ENCODE measurements at regions not wholly inside any gene's neighbourhood (a gene's known extent, or its start where the extent isn't known, plus 50 kb on each side); places are given as distances from the start of the nearest gene placed in this dataset.

DNA sequence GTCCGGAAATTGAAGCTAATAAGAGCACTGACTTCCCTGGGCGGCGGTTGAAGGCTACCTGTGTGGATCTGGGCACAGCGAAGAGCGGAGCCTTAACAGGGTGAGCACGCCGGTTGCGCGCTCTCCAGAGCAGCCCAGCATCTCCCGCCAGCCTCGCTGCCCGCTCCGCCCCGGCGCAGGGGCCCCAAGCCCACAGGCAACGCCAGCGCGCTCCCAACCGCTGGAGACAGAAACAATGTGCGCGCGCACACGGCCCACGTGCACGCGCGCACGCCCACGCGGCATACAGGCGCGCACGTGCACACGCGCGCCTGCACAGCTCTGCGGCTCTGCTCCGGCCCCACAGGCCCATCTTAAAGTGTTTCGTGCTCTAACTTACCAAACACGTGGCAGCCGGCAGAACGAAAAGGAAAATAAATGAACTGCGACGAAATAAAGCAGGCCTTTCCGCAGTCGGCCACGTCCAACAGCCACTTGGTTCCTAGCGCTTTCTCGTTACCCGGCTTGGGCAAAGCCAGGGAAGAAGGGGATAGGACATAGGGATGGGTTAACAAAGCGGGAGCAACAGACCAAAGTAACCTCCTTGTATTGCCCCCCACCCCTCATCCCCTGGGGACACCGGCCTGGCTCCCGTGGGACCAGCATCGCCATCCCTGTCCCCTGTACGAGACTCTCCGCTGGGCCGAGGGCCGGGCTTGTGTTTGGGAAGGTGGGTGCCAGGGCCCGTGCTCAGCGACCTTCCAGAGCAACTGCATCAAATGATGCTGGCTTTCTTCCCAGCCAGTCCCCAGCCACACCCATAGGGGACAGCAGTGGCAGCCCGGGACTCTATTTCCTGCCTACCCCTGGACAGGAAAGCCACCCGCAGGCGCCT, 203.7 kb downstream of the ABHD5 start:
- DNase-seq (ENCODE audit: low spot score), result peak; percentile 48

DNA sequence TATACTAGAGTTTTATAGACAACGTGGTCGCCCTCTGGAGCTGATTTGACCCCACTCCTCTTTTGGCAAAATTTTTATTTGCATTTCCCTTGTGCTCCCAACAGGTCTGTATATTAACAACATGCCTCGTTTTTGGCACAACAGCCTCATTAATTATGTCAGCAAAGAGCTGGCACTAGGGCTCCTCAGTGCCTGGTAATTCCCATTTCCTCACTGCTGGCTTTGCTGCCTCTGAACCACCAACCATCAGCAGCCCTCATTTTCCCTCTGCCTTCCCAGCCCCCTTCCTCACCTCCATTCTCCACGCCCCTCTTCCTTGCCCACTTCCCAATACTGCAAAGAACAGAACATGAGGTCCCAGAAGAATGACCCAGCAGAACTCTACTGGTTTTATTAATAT, 204.8 kb downstream of the ABHD5 start:
- DNase-seq (ENCODE audit: low spot score), result no peak

DNA sequence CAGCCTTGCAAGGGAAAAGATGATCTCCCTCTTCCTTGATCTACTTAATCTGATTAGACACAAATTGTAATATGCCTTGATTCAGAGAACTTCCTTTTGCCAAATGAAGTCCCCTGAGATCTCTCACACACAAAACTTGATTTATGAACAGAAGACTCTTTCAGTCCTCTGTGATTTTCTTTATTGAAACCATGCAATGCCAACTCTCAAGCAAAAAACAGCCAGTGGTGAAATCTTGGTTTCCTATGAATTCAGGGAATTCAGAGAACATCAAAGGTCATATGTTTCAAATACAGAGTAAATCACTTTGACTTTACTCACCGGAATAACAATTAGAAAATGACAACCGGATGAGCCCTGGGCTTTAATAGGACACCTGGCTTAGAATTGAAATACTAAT, 211.7 kb downstream of the ABHD5 start:
- no peak for DNase-seq (ENCODE audit: low spot score)

DNA sequence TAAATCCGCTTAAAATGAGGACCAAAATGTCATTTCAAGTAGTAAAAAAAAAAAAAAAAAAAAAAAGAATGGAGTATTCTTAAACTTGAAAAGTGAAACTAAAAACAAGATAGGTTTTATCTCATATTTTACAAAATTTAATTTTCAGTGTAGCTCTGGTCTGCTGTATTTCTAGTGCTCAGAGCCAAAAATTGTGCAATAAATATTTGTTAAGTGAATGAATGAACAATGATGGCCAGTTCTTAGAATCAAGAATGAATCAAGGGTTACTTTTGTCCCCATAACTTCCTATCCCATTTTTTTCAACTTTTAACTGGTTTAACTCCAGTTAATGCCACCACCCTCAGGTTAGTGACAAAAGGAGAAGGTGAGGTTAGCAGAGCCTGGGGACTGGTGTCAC, 214.4 kb downstream of the ABHD5 start:
- no peak for DNase-seq (ENCODE audit: low spot score)

DNA sequence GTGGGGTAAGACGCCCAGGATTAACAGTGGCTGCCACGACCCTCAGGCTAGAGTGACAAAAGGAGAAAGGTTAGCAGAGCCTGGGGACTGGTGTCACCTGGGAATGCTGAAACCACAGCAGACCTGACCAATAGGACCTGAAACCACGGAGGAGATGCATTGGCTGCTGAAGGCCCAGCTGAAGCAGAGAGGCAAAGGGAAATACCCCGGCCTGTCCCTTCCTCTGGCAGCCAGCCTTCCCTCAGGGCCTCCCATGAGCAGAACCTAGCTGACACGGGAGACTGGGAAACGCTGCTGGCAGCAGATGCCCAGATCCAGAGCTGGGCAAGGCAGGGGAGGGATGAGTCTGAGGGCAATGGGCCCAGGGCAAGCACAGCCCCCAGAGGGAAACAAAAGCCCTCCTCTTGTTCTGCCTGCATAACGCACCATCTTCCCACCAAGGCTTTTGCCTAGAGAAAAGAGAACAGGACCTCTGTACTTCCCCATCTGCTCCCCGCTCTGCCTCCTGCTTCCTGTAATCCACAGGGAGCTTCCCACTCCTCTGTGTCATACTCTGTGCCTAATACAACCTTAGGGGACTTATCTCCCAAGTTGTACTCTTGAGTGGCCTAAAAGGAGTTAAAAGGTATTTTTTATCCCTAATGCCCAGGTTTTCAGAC, 216.2 kb downstream of the ABHD5 start:
- DNase-seq (ENCODE audit: low spot score), result peak; percentile 15

DNA sequence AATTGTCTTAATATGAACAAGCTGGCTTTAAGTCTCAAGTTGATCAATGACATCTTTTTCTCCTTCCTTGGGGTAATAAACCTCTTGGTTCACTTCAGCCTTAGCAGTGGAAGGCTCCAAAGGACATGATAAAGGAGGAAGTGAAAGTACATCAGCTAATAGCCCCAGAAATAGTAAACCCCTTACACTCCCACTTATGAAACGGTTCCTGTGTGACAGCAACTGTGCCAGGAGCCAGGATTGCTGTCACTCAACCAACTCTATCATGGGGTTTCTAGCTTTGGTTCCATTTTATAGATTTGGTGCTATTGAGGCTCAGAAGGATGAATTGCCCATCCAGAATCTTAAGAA, 216.7 kb downstream of the ABHD5 start:
- no peak for DNase-seq (ENCODE audit: low spot score)

DNA sequence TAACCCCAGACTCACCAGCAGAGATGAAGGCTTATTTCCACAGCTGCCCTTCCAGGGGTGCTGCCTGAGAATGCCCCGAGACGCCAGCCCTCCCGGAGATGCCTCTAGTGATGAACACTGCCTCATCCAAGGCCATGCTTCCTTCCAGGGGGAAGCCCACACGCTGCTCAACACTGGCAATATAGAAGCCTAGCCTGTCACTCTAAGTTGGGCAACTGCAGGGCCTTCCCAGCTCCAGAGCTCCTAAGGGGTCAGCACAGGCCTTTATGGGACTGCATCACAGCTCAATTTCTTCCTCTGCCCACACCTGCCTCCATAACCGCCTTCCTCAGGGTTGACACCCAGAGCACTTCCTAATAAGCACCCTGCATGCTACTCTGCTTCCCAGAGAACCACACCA, 217.7 kb downstream of the ABHD5 start:
- no peak for DNase-seq (ENCODE audit: low spot score)

DNA sequence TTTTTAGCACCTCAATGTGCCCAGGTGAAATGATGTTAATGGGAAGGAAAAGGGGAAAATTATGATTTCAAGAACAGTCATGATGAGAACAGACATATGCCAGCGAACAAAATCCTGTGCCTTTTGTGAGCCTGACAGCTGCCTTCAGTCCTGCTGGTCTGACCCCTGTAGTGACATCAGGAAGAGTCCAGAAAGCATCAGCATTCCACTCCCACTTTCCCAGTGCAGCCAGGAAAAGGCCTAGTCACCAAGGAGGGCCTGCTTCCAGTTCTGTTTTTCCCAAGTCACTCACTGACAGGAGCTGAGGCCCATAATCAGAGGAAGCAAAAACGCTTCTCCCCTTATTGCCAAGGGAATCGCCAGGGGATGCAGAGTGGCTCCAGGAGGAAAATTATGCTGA, 218.4 kb downstream of the ABHD5 start:
- DNase-seq (ENCODE audit: low spot score), result no peak

DNA sequence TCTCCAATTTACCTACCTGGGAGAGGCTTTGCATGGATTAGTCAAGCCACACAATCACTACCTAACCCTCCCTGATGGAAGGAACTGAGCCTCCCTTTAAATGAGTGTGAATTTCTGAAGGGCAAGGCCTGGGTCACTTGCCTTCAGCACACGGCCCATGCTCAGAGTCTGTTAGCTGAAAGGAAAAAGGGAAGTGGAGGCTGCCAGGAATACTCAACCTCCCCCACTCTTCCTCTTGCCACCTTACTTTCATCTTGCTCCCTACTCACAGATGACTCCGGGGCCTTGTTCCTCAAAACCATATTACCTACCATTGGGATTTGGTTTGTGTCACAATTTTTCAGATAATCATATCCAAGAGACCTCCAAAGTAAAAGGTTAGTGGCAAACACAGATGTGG, 220.0 kb downstream of the ABHD5 start:
- no peak for DNase-seq (ENCODE audit: low spot score)

DNA sequence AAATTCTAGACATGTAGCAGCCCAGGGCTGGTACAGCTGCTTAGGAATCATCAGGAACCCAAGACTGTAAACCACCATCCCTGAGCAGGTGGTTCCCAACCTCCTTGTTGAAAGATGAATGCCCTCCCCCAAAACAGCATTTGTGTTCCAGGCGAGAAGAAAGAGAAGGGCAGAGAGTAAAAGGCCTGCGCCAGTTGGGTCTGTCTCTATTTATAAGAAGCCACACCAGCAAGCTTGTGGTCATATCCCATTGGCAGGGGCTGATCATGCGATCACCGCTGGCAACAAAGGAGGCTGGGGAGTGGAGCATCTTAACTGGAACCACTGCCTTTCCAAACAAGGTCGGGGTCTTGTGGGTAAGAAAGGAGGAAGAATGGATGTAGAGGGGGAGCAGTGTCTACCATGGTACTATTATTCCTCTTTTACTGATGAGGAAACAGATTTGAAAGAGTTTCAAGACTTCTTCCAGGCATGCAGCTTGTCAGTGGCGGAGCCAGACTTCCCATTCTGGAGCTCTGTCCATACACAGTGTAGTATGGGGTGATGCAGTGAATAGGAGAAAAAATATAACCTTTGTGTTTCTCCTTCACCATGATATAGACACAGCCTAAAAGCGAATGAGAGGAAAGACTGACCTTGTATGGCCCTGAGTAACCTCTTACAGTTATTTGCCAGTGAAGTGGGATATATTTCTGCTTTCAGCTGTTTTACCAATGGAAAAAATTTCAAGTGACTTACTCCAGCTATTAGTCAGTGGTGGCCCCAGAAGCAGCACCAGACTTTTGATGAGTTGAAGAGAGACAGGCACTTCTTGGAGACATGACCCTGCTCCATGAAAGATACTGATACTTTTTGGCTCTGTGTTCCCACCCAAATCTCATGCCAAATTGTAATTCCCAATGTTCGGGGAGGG, 222.6 kb downstream of the ABHD5 start:
- DNase-seq (ENCODE audit: low spot score), result no peak

DNA sequence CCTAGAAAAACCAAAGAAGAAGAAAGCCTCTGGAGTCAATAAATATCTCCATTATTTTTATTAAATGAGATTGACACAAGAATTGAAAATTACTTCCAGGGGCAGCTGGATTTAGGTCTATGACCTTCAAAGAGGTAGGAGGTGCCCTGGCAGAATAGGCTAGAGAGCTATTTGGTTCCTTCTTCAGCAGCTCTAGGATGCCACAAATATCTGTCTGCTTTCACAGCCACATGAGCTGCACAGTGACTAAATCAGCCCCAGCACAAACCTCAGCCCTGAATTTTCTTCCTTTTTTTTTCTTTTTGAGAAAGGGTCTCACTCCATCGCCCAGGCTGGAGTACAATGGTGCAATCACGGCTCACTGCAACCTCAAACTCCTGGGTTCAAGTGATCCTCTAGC, 223.5 kb downstream of the ABHD5 start:
- DNase-seq (ENCODE audit: low spot score), result no peak

DNA sequence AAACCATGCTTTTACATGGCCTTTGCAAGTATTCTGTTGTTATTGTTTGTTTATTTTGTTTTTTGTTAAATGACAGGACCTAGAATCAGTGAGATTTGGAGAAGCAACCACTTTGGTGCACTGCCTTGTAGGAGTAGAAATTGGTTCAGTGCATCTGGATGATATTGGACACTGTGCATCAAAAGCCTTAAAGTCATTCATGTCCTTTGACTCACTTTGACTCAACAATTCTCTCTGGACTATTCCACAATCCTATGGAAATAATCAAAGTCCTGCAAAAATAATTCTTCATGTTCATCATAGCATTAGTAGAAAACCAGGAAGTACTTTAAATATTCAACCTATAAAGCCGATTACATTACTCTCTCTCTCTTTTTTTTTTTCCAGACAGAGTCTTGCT, 224.8 kb downstream of the ABHD5 start:
- DNase-seq (ENCODE audit: low spot score), result no peak

DNA sequence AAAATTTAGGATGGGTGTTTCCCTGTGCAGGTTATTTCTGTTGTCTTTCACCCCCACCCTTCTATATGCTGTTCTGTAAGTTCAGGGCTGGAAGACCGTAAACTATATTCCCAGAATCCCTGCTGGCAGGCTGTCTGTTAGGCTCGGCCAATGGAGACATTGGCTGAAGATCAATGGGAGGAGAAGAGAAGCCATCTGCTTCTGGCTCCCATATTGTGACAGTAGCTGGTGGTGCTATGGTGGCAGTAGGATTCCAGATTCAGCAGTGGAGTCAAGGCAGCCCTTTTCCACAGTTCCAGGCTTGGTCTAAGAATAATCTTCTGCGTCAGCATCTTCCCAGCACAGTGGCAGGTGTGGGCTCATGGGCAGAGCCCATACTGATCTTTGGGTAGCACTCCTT, 226.6 kb downstream of the ABHD5 start:
- no peak for DNase-seq (ENCODE audit: low spot score)

DNA sequence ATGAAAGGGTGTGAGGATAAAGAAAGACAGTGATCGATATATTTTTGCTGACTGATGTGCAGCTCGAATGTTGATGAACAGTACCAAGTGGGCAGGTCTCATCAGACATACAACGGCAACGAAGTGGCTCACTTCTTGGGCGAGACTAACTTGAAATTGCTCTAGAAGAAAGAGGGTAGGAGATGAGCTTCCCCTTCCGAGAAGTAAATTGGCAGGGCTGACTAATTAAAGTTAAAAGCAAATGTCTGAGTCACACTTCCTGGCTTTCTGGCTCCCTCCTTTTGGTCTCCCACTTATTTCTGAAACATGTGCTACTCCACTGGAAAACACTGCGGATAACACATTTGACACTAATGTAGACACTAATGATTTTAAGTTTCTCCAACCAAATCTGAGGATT, 228.3 kb downstream of the ABHD5 start:
- peak; percentile 19 for DNase-seq (ENCODE audit: low spot score)

DNA sequence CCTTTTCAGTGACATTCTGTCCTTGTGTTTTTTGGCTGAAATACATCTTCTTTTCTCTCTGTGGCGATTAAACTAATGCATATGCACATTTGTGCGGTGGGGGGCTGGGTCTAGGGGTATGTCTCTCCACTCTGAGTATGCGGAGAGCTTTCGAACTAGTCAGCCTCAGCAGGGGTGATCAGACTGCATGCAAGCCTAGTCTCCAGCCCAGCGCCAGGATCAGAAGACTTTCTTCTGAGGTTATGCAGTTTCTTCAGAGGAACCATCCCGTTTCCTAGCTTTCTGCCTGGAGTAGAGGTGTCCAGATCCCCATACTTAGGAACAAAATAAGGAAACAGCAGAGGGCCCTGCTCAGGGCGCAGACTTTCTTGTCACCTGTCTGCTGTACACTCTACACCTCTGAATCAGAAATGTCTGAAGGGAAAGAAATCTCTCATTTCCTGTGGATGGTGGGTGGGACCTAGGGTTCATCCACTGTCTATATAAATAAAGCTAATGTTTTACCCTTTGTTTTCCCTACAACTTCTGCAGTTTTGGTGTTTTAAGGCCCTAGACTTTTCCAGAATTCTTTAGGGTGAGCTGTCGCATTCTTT, 230.4 kb downstream of the ABHD5 start:
- no peak for DNase-seq (ENCODE audit: low spot score)

DNA sequence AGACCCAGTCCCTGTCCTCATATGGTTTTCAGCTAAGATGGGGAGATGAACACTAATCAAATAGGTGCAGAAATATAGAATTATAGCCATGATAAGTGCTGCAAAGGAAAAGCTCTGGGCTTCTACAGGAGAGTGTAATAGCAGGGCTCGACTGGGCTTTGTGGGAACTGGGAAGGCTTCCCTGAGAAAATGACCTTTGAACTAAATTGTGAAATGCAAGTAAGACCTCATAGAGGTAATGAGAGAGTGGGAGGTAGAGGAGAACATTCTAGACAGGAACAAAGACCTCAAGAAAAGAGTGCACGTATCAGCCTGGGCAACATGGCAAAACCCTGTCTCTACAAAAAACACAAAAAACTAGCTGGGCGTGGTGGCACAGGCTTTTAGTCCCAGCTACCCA, 231.6 kb downstream of the ABHD5 start:
- no peak for DNase-seq (ENCODE audit: low spot score)

DNA sequence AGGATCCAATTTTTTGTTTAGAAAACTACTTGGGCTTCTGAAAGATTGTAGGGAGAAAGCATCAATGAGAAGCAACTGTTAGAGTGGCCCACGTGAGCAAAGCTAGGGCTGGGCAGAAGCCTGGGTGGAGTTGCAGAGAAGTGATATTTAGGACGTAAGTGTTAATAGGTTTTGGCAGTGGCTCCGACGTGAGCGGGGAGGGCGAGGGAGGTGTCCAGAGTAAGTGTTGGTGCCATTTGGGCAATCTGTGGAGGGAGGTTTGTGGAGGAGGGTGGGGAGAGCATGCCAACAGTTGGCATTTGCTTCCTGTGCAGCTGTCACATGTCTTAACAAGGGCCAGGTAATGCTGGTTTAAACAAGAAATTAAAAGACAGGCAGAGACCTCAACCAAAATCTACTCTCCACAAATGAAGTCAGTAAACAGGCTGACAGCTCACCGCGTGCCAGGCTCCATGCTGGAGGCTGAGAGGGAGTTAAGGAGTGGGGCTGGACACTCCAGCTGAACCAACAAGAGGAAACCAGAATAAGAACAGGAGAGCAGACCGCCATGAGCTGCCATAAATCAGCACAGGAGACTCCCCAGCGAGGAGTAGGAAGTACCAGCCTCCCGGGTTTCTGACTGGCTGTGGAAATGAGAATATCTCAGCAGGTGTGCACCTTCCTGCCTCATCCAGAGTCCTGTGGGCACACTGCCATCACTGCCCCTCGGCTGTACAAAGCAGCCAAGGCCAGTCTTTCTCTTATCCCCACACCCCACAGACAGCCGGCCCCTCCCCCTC, 232.6 kb downstream of the ABHD5 start:
- DNase-seq (ENCODE audit: low spot score), result no peak

DNA sequence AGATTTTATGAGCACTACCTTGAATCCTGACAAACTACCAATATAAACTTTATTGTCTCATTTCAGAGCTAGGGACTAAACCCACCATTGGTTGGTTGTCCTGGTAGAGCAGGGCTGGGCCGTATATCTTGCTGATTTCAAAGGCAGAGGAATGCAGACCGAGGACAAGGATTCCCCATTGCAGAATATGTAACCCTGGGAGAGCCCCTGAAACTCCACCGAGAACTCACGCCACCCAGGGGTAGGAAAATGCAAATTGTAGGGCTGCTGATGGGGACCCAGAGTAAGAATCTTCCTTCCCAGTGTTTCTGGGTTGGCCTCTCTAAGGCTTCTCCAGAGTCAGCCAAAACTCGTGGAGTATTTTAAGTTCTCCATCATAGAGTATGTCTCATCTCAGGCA, 235.3 kb downstream of the ABHD5 start:
- no peak for DNase-seq (ENCODE audit: low spot score)

DNA sequence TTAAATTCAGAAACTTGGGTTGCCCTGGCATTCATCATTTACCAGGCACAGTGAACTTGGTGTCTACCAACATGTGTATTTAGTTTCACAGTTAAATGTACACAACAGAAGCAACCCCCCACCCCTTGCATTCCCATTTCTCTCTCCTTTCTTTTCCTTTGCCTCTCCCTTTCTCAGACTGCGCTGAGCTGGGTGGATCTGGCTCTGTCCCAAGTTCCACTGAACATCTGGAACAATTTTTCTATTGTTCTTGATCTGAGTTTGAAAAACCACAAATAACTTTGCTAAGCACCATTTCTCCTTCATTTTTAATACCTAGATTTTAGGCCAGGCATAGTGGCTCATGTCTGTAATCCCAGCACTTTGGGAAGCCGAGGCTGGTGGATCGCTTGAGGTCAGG, 242.2 kb downstream of the ABHD5 start:
- DNase-seq (ENCODE audit: low spot score), result no peak

DNA sequence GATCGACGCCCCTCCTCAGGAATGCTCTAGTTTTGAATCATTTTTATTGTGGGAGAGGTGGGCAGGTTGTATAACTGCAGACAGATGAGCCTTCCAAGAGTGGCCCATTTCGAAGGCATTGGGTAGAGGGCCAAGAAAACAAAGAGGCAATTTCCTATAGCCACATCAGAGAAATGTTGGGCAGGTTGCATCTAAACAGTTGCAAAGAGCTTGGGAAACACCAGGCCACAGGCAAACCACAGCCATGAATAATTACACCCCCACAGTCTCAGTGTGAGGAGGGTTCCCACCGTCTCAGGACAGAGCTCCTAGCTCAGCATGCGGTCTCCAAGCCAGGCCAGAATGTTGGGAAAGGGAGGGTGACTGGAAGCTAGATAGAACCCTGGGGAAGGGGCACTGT, 257.3 kb downstream of the ABHD5 start:
- no peak for DNase-seq (ENCODE audit: low spot score)

DNA sequence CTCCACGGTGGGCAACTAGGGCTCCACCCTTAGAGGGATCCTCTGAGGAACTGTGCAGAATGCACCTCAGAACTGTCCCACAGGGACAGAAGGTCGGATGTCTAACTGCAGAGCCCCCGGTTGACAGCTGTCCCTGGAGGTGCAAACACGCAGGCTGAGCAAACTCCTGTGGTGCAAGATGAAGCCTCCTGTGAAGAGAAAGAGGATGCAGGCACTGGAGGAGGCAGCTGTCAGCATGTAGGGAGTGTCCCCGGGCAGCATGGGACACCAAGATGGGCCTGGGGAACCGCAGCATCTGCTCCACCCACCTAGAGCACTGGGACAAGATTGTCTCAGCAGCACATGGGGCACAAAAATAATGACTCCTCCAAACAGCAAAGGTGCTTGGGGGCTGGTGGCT, 258.9 kb downstream of the ABHD5 start:
- DNase-seq (ENCODE audit: low spot score), result no peak

DNA sequence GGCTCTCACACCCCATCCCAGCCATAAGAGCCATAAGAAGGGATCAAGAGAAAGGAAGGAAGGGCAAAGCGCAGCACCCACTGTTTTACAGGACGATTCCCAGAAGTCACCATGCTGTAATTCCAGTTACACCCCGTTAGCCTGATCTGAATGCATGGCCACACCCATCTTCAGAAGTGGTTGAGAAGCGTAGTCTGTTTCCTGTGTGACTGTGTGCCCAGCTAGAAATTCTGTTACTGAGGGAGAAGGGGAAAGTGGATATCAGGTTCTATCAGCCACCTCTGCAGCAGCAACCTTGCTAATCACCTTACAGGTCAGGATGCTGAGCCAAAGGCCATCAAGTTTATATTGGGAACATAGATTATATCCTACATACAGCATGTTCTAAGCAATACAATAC, 260.0 kb downstream of the ABHD5 start:
- no peak for DNase-seq (ENCODE audit: low spot score)
